RPMI8226 (cell line): ENCODE measurements at regions not wholly inside any gene's neighbourhood (a gene's known extent, or its start where the extent isn't known, plus 50 kb on each side); places are given as distances from the start of the nearest gene placed in this dataset.

Experiments used
- DNase-seq: peaks from one replicate; pipeline ENCODE4 v3.0.0-alpha.2; 2015

- DNase-seq: no peak
Measured at GRCh38 chr5:57862942-57863341, 380.3 kb upstream of the ACTBL2 start.

GRCh38 chr5:57862471-57862911 is 379.9 kb upstream of the ACTBL2 start:
- no peak for DNase-seq

- DNase-seq: no peak
Measured at GRCh38 chr5:57859626-57860025, 377.0 kb upstream of the ACTBL2 start.

GRCh38 chr5:57858905-57859304 is 376.3 kb upstream of the ACTBL2 start:
- DNase-seq: no peak

GRCh38 chr5:57857696-57858095 is 375.1 kb upstream of the ACTBL2 start:
- DNase-seq: no peak

- no peak for DNase-seq
Measured at GRCh38 chr5:57855831-57856230, 373.2 kb upstream of the ACTBL2 start.

GRCh38 chr5:57853929-57854697 is 371.5 kb upstream of the ACTBL2 start:
- DNase-seq: no peak

- no peak for DNase-seq
Measured at GRCh38 chr5:57850109-57850508, 367.5 kb upstream of the ACTBL2 start.

- DNase-seq: no peak
Measured at GRCh38 chr5:57845025-57845424, 362.4 kb upstream of the ACTBL2 start.

- DNase-seq: no peak
Measured at GRCh38 chr5:57844410-57844809, 361.8 kb upstream of the ACTBL2 start.

- DNase-seq: no peak
Measured at GRCh38 chr5:57843059-57843367, 360.4 kb upstream of the ACTBL2 start.

- no peak for DNase-seq
Measured at GRCh38 chr5:57842364-57843058, 359.9 kb upstream of the ACTBL2 start.

- no peak for DNase-seq
Measured at GRCh38 chr5:57841676-57842363, 359.2 kb upstream of the ACTBL2 start.

GRCh38 chr5:57839437-57840079 is 356.9 kb upstream of the ACTBL2 start:
- no peak for DNase-seq

- no peak for DNase-seq
Measured at GRCh38 chr5:57839025-57839424, 356.4 kb upstream of the ACTBL2 start.

GRCh38 chr5:57836921-57837320 is 354.3 kb upstream of the ACTBL2 start:
- no peak for DNase-seq

- no peak for DNase-seq
Measured at GRCh38 chr5:57836331-57836730, 353.7 kb upstream of the ACTBL2 start.

- no peak for DNase-seq
Measured at GRCh38 chr5:57834829-57835608, 352.4 kb upstream of the ACTBL2 start.

GRCh38 chr5:57833489-57833888 is 350.9 kb upstream of the ACTBL2 start:
- no peak for DNase-seq

- no peak for DNase-seq
Measured at GRCh38 chr5:57832875-57833274, 350.3 kb upstream of the ACTBL2 start.

GRCh38 chr5:57831932-57832331 is 349.3 kb upstream of the ACTBL2 start:
- DNase-seq: no peak

- DNase-seq: no peak
Measured at GRCh38 chr5:57831090-57831489, 348.5 kb upstream of the ACTBL2 start.

GRCh38 chr5:57828221-57828620 is 345.6 kb upstream of the ACTBL2 start:
- DNase-seq: no peak
